ENCODE measurements at regions not wholly inside any gene's neighbourhood (a gene's known extent, or its start where the extent isn't known, plus 50 kb on each side); places are given as distances from the start of the nearest gene placed in this dataset.

DNA sequence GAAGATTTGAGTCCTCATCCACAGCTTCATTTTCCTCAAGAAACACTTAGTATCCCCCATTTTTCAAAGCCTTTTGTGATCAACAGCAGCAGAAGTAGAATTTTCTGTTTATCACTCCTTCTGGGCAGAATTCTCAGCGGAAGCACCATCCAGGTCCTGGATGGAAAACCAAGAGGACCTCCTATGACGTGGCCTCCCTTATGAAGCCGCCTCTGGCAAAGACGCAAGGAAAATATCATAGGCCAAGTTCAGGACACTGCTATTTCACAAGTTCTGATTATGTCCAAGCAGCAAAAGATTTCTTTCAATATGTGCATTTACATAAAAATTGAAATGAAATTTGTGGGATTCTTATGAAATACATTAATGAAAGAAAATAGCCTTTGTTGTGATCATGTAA lies 315.0 kb downstream of the SEC23A start:
- Histone ChIP-seq H2AK5ac (ENCODE audit: low read depth, low read length) (no peak overlapping the region), H3K27me3 (ENCODE audit: control insufficient read depth, insufficient read depth, low read length) (no peaks in the 10 kb centered on the region), H3K18ac (ENCODE audit: low read depth, low read length) (no peak overlapping the region), H3K4me1 (ENCODE audit: control insufficient read depth, insufficient read depth, low read length) (no peaks in the 10 kb centered on the region), H4K91ac (ENCODE audit: insufficient read depth, low read depth, low read length) (no peak overlapping the region), H2AK9ac (replicated peaks; ENCODE audit: low read depth, low read length, poor library complexity) (no peak overlapping the region), H2BK20ac (ENCODE audit: low read depth, low read length) (no peak overlapping the region), H3K56ac (ENCODE audit: extremely low read depth, insufficient read depth, low read length) (no peak overlapping the region), H3K27ac (ENCODE audit: insufficient read depth, low read length) (no peak overlapping the region), H4K5ac (ENCODE audit: low read depth, low read length) (no peak overlapping the region), H3K4ac (ENCODE audit: low read depth, low read length) (no peak overlapping the region), H3K4me3 (ENCODE audit: insufficient read depth, low read depth, low read length) (no peak overlapping the region), H2BK120ac (ENCODE audit: low read depth, low read length) (no peak overlapping the region), H3K36me3 (ENCODE audit: control insufficient read depth, insufficient read depth, low read length) (no peaks in the 10 kb centered on the region), H3K23ac (ENCODE audit: low read depth, low read length) (no peak overlapping the region), H2BK5ac (ENCODE audit: low read depth, low read length, poor library complexity, severe bottlenecking) (no peak overlapping the region), H2BK15ac (ENCODE audit: low read depth, low read length) (no peak overlapping the region), H4K8ac (ENCODE audit: low read depth in 2 of 2, low read length in 2 of 2) (no peak overlapping the region), H3K4me2 (ENCODE audit: low read depth, low read length) (no peak overlapping the region), H2AFZ (replicated peaks; ENCODE audit: low read length, poor library complexity) (no peak overlapping the region), H3K9ac (ENCODE audit: low read depth, low read length) (no peak overlapping the region), H3K9me1 (ENCODE audit: insufficient read depth, low read length) (no peaks in the 10 kb centered on the region), H3K14ac (replicated peaks; ENCODE audit: low read depth, low read length) (no peak overlapping the region), H4K20me1 (ENCODE audit: insufficient read depth, low read length) (no peaks in the 10 kb centered on the region), H3K79me1 (ENCODE audit: low read depth in 1 of 2, low read length in 2 of 2) (no peaks in the 10 kb centered on the region), H3K9me3 (ENCODE audit: control insufficient read depth, insufficient read depth, low read length) (no peaks in the 10 kb centered on the region)
- DNase-seq: no peak
- intact Hi-C loops (cut with micrococcal nuclease) (no loop called here), dilution Hi-C loops (cut with HindIII; ENCODE audit: low sequenced_read_pairs, unreplicated experiment) (no loop called here), in situ Hi-C loops (cut with MboI; ENCODE audit: low sequenced_read_pairs) (no loop called here)
- no CpG with 5 or more reads among the region's 4 CpGs for WGBS, 2 experiments (ENCODE audit: extremely low coverage in 2 of 2, insufficient read length in 1 of 2)
- no TSS peak for BruUV-seq (replicated peaks)
- ChIA-PET POLR2A (ENCODE audit: unreplicated experiment) (no interaction called here), CTCF (no interaction called here)
- TF ChIP-seq CEBPB (IDR thresholded peaks at IDR 0.05; ENCODE audit: low read depth, low read length): no peak
- no peak for TF ChIP-seq FOS (IDR thresholded peaks at IDR 0.05; ENCODE audit: low read depth, low read length)
- no peak for TF ChIP-seq SMC3 (IDR thresholded peaks at IDR 0.05; ENCODE audit: low read depth, low read length)
- no peak for TF ChIP-seq MXI1 (IDR thresholded peaks at IDR 0.05; ENCODE audit: borderline replicate concordance, low read depth, low read length)
- no peak for TF ChIP-seq POLR2A (IDR thresholded peaks at IDR 0.05; ENCODE audit: low read depth, low read length)
- no peak for TF ChIP-seq NFE2L2 (IDR thresholded peaks at IDR 0.05; ENCODE audit: low read depth, low read length)
- TF ChIP-seq MAZ (IDR thresholded peaks at IDR 0.05; ENCODE audit: borderline replicate concordance, low read depth, low read length): no peak
- TF ChIP-seq CHD1 (IDR thresholded peaks at IDR 0.05; ENCODE audit: low read depth, low read length): no peak
- TF ChIP-seq RFX5 (IDR thresholded peaks at IDR 0.05; ENCODE audit: low read depth, low read length): no peak
- ATAC-seq (ENCODE audit: low read depth): no peak
